T-helper 2 cell (primary cell): ENCODE measurements at regions not wholly inside any gene's neighbourhood (a gene's known extent, or its start where the extent isn't known, plus 50 kb on each side); places are given as distances from the start of the nearest gene placed in this dataset.

Experiments used
- DNase-seq, 5 experiments: peaks; one replicate each; pipeline versions ENCODE4 v3.0.0 to v3.0.0-alpha.2; 2012 to 2022

- no peak for DNase-seq
Observed at GRCh38 chr1:108082738-108083562, 117.2 kb downstream of the SLC25A24 start.

- DNase-seq, result no peak
Observed at GRCh38 chr1:108082001-108082400, 117.0 kb upstream of the VAV3 start.

GRCh38 chr1:108080448-108080847 lies 115.5 kb upstream of the VAV3 start:
- DNase-seq, result peak in 2 of 5 experiments; percentile 48 to 64

GRCh38 chr1:108079440-108080025 lies 114.6 kb upstream of the VAV3 start:
- DNase-seq, result peak in 3 of 5 experiments; percentile 17 to 70 (median 38)

GRCh38 chr1:108077991-108078390 lies 113.0 kb upstream of the VAV3 start:
- peak in 1 of 5 experiments; percentile 53 for DNase-seq

- DNase-seq, result no peak
Observed at GRCh38 chr1:108075055-108075454, 110.1 kb upstream of the VAV3 start.

GRCh38 chr1:108072776-108073175 lies 107.8 kb upstream of the VAV3 start:
- DNase-seq, result no peak

- no peak for DNase-seq
Observed at GRCh38 chr1:108072212-108072611, 107.2 kb upstream of the VAV3 start.

GRCh38 chr1:108071601-108072000 lies 106.6 kb upstream of the VAV3 start:
- no peak for DNase-seq

GRCh38 chr1:108070662-108071061 lies 105.7 kb upstream of the VAV3 start:
- no peak for DNase-seq

GRCh38 chr1:108067884-108068540 lies 103.0 kb upstream of the VAV3 start:
- DNase-seq, result peak in 1 of 5 experiments; percentile 11

GRCh38 chr1:108066808-108067207 lies 101.8 kb upstream of the VAV3 start:
- no peak for DNase-seq

- no peak for DNase-seq
Observed at GRCh38 chr1:108064255-108064654, 99.3 kb upstream of the VAV3 start.

- no peak for DNase-seq
Observed at GRCh38 chr1:108063703-108064102, 98.7 kb upstream of the VAV3 start.

- DNase-seq, result no peak
Observed at GRCh38 chr1:108059945-108060344, 95.0 kb upstream of the VAV3 start.

GRCh38 chr1:108057541-108057940 lies 92.6 kb upstream of the VAV3 start:
- DNase-seq, result no peak

GRCh38 chr1:108056436-108056990 lies 91.5 kb upstream of the VAV3 start:
- DNase-seq, result no peak

- DNase-seq, result no peak
Observed at GRCh38 chr1:108055387-108055786, 90.4 kb upstream of the VAV3 start.

- DNase-seq, result no peak
Observed at GRCh38 chr1:108054396-108054795, 89.4 kb upstream of the VAV3 start.

- DNase-seq, result no peak
Observed at GRCh38 chr1:108053270-108054013, 88.5 kb upstream of the VAV3 start.

GRCh38 chr1:108051631-108052377 lies 86.8 kb upstream of the VAV3 start:
- DNase-seq, result no peak
